WTC11 (cell line): ENCODE measurements at regions not wholly inside any gene's neighbourhood (a gene's known extent, or its start where the extent isn't known, plus 50 kb on each side); places are given as distances from the start of the nearest gene placed in this dataset.

Source experiments
- ATAC-seq: fragments of 200-7000 bp; cut with Tn5 transposase; 2 replicates; pipeline ENCODE4 v1.10.0; 2021; ENCODE audit warnings: mild to moderate bottlenecking, moderate library complexity
- CTCF ChIA-PET: fragments of 300-600 bp; sonication (Branson Sonifier 250); formaldehyde crosslinking; loops from one replicate; lab custom pipeline; 2021; ENCODE audit warnings: antibody characterized with exemption; lab: Charles Lee
- POLR2A ChIA-PET: fragments of 350-600 bp; sonication (Branson Sonifier 250); formaldehyde crosslinking; loops from one replicate; lab custom pipeline; 2021; ENCODE audit warnings: antibody characterized with exemption; lab: Charles Lee
- DNase-seq: peaks from one replicate; pipeline ENCODE4 v3.0.0; 2021; ENCODE audit warnings: low spot score
- H3K27ac Mint-ChIP-seq: 2 replicates; pipeline ENCODE4 v1.8.0; 2021; ENCODE audit warnings: mixed read lengths
- H3K27me3 Mint-ChIP-seq: 2 replicates; pipeline ENCODE4 v1.8.0; 2021; ENCODE audit warnings: low read depth, mild to moderate bottlenecking, moderate library complexity, mixed read lengths
- H3K36me3 Mint-ChIP-seq: 2 replicates; pipeline ENCODE4 v1.8.0; 2021; ENCODE audit warnings: mixed read lengths
- H3K4me1 Mint-ChIP-seq: 2 replicates; pipeline ENCODE4 v1.8.0; 2022; ENCODE audit warnings: mixed read lengths
- H3K4me3 Mint-ChIP-seq: 2 replicates; pipeline ENCODE4 v1.8.0; 2021; ENCODE audit warnings: mild to moderate bottlenecking, moderate library complexity, mixed read lengths
- H3K9me3 Mint-ChIP-seq: 2 replicates; pipeline ENCODE4 v1.8.0; 2021; ENCODE audit warnings: mixed read lengths
- ATF3 ChIP-seq: sonication (generic); formaldehyde crosslinking; conservative IDR thresholded peaks from 2 replicates; pipeline ENCODE4 v1.8.1; 2022; ENCODE audit warnings: mild to moderate bottlenecking, missing genetic modification reagents
- CTCF ChIP-seq: fragments of 200-600 bp; IDR thresholded peaks from 2 replicates; pipeline ENCODE4 v1.8.0; 2022; ENCODE audit warnings: antibody characterized with exemption
- E2F4 ChIP-seq: sonication (generic); formaldehyde crosslinking; IDR thresholded peaks from 2 replicates; pipeline ENCODE4 v1.8.1; 2022; ENCODE audit warnings: low read depth, mild to moderate bottlenecking, moderate library complexity, missing genetic modification reagents, borderline replicate concordance
- ELF4 ChIP-seq: sonication (generic); formaldehyde crosslinking; IDR thresholded peaks from 2 replicates; pipeline ENCODE4 v1.8.1; 2022; ENCODE audit warnings: low read depth, mild to moderate bottlenecking, moderate library complexity, missing genetic modification reagents
- JAZF1 ChIP-seq: fragments of 250-450 bp; sonication (Bioruptor Pico); IDR thresholded peaks from 2 replicates; pipeline ENCODE4 v1.9.0; 2021; ENCODE audit warnings: moderate library complexity, mild to moderate bottlenecking, inconsistent platforms
- MXD4 ChIP-seq: fragments of 250-450 bp; sonication (Bioruptor Pico); IDR thresholded peaks from 2 replicates; pipeline ENCODE4 v1.8.0; 2021; ENCODE audit warnings: mild to moderate bottlenecking, moderate library complexity, borderline replicate concordance
- NR2C2 ChIP-seq: sonication (generic); formaldehyde crosslinking; IDR thresholded peaks from 2 replicates; pipeline ENCODE4 v1.8.0; 2022; ENCODE audit warnings: mild to moderate bottlenecking, missing genetic modification reagents
- USF1 ChIP-seq: sonication (generic); formaldehyde crosslinking; IDR thresholded peaks from 2 replicates; pipeline ENCODE4 v1.8.0; 2022; ENCODE audit warnings: mild to moderate bottlenecking, missing genetic modification reagents
- ZNF121 ChIP-seq: sonication (generic); formaldehyde crosslinking; IDR thresholded peaks from 2 replicates; pipeline ENCODE4 v1.8.0; 2023; ENCODE audit warnings: missing genetic modification reagents
- ZNF317 ChIP-seq: sonication (generic); formaldehyde crosslinking; IDR thresholded peaks from 2 replicates; pipeline ENCODE4 v1.8.1; 2023; ENCODE audit warnings: low read depth, mild to moderate bottlenecking, moderate library complexity, missing genetic modification reagents, borderline replicate concordance

GRCh38 chr4:18075823-18076433 lies 54.4 kb upstream of the LCORL start:
- Mint-ChIP-seq H3K4me3 (no peak overlapping the region), H3K27ac (no peak overlapping the region), H3K36me3 (no peaks in the 10 kb centered on the region), H3K27me3 (peaks cover 60% of the 10 kb centered on the region), H3K9me3 (peaks cover 16% of the 10 kb centered on the region), H3K4me1 (no peaks in the 10 kb centered on the region)
- TF ChIP-seq NR2C2 (CRISPR knock-in tag) (no peak), CTCF (peak; percentile 49), JAZF1 (CRISPR knock-in tag) (no peak)
- DNase-seq (peak; percentile 54), ATAC-seq (peak; percentile 88)
- CTCF ChIA-PET = interaction anchor here (1.2 kb wide), 1 partner anchor 33 kb away, joined by 4 read pairs; no protein-coding TSS in a partner anchor
- POLR2A ChIA-PET = no interaction called here

- Mint-ChIP-seq H3K4me3 (no peak overlapping the region), H3K9me3 (peaks cover 16% of the 10 kb centered on the region)
Measured at GRCh38 chr4:18071894-18072293, 50.3 kb upstream of the LCORL start.

More at GRCh38 chr4:18071894-18072293, 50.3 kb upstream of the LCORL start:
- no peak for TF ChIP-seq ZNF121 (CRISPR knock-in tag)
- TF ChIP-seq NR2C2 (CRISPR knock-in tag) = no peak
- TF ChIP-seq ELF4 = no peak
- no peak for TF ChIP-seq E2F4 (CRISPR knock-in tag)
- no peak for TF ChIP-seq ZNF317
- TF ChIP-seq ATF3 (CRISPR knock-in tag) = no peak
- TF ChIP-seq MXD4 (CRISPR knock-in tag) = no peak
- no peak for TF ChIP-seq USF1 (CRISPR knock-in tag)
- TF ChIP-seq, all 79 proteins: peak for 0
- CTCF ChIA-PET = no interaction called here
- Mint-ChIP-seq H3K36me3 (no peaks in the 10 kb centered on the region), H3K27me3 (peaks cover 43% of the 10 kb centered on the region), H3K27ac (no peak overlapping the region), H3K4me1 (no peaks in the 10 kb centered on the region)
- ATAC-seq = no peak
- no peak for DNase-seq
- POLR2A ChIA-PET = interaction anchor here (0.6 kb wide), 1 partner anchor 50 kb away, joined by 4 read pairs; no protein-coding TSS in a partner anchor
